NCI-H345 treated with DMSO at 0.1 percent for 48 hours (cell line): ENCODE measurements at regions not wholly inside any gene's neighbourhood (a gene's known extent, or its start where the extent isn't known, plus 50 kb on each side); places are given as distances from the start of the nearest gene placed in this dataset.
"Not testable (repeated sequence)": the region's sequence is repeated elsewhere in the genome, so short reads cannot be mapped to it uniquely, and the experiment has no call there.

Source experiments
- DNase-seq: peaks from one replicate; lab custom pipeline; 2025; ENCODE audit not compliant: unreplicated experiment; lab: John Stamatoyannopoulos, UW

- no peak for DNase-seq
These were observed 325.8 kb downstream of the LMO7 start for GRCh38 chr13:75961911-75962310.

- DNase-seq: no peak
These were observed 324.4 kb downstream of the LMO7 start for GRCh38 chr13:75960538-75960994.

- peak; percentile 86 for DNase-seq
These were observed 323.8 kb downstream of the LMO7 start for GRCh38 chr13:75959861-75960481.

- DNase-seq: not testable (repeated sequence)
These were observed 317.5 kb downstream of the LMO7 start for GRCh38 chr13:75953589-75953988.

- DNase-seq: no peak
These were observed 311.3 kb downstream of the LMO7 start for GRCh38 chr13:75947448-75947847.

GRCh38 chr13:75946536-75947284, 310.6 kb downstream of the LMO7 start:
- DNase-seq: no peak

GRCh38 chr13:75945841-75946482, 309.8 kb downstream of the LMO7 start:
- no peak for DNase-seq

GRCh38 chr13:75938811-75939560, 302.9 kb downstream of the LMO7 start:
- no peak for DNase-seq

GRCh38 chr13:75936791-75937190, 300.7 kb downstream of the LMO7 start:
- DNase-seq: no peak

GRCh38 chr13:75935805-75936204, 299.7 kb downstream of the LMO7 start:
- no peak for DNase-seq

- no peak for DNase-seq
These were observed 298.8 kb downstream of the LMO7 start for GRCh38 chr13:75934889-75935288.

- no peak for DNase-seq
These were observed 296.5 kb downstream of the LMO7 start for GRCh38 chr13:75932636-75933035.

- DNase-seq: no peak
These were observed 295.0 kb downstream of the LMO7 start for GRCh38 chr13:75931116-75931515.

- DNase-seq: no peak
These were observed 292.9 kb downstream of the LMO7 start for GRCh38 chr13:75929076-75929475.

GRCh38 chr13:75927183-75927669, 291.1 kb downstream of the LMO7 start:
- no peak for DNase-seq

GRCh38 chr13:75920536-75920935, 284.4 kb downstream of the LMO7 start:
- no peak for DNase-seq

GRCh38 chr13:75919660-75920199, 283.6 kb downstream of the LMO7 start:
- DNase-seq: no peak

GRCh38 chr13:75915066-75915465, 278.9 kb downstream of the LMO7 start:
- no peak for DNase-seq

GRCh38 chr13:75913925-75914324, 277.8 kb downstream of the LMO7 start:
- DNase-seq: no peak

- no peak for DNase-seq
These were observed 274.5 kb downstream of the LMO7 start for GRCh38 chr13:75910591-75910990.
